ENCODE measurements at regions not wholly inside any gene's neighbourhood (a gene's known extent, or its start where the extent isn't known, plus 50 kb on each side); places are given as distances from the start of the nearest gene placed in this dataset.
"Not testable (repeated sequence)": the region's sequence is repeated elsewhere in the genome, so short reads cannot be mapped to it uniquely, and the experiment has no call there.

DNA sequence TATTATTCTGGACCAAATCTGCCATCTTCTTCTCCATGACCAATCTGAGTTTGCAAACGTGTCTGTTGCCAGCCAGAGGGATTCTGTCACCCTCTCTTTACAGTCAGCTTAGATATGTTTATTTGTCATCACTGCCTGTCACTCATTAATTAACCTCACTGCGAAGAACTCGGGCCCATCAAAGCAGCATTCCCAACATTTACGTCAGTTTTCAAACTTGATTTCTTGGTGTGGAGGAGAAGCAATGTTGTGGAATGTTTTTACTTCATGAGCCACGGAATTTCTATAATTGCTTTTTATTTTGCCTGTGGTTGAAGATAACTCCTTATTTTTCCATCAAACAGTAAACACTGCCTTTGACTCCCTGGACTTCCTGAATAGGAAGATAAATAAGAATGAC is 91.8 kb upstream of the CNKSR3 start:
- no peak for DNase-seq

- DNase-seq = no peak
Observed at GRCh38 chr6:154602708-154603107, 92.2 kb upstream of the CNKSR3 start.

GRCh38 chr6:154604119-154604518 is 93.6 kb upstream of the CNKSR3 start:
- DNase-seq = no peak

DNA sequence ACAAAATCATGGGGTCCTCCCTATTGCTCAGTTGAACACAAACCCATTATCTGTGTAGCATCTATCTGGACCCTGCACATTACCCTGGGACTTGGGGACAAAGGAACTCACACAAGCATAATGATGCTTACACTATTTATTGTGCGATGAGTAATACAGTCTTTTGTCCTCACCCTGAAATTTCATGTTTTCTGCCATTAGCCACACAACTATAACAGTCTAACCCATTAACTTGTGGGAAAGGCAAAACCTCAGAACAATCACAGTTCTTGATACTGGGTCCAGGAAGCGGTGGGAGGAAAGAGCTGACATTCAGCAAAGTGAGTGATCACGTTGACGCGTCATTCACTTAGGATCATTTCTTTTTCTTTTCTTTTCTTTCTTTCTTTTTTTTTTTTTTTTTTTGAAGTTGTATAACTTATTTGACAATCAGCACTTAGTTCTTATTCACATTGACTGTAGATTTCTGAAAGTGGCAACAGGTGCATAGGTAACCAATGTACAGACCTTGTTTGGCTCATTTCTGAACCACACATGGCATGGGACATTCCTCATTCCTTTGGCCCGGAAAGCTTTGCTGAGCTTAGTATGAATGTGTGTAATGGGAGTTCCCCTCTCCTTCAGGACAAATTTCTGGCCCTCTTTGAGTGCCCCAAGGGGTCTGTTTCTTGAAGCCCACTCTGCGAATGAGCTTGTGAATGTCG is 94.8 kb upstream of the CNKSR3 start:
- DNase-seq = no peak

GRCh38 chr6:154605882-154606370 is 95.4 kb upstream of the CNKSR3 start:
- no peak for DNase-seq

DNA sequence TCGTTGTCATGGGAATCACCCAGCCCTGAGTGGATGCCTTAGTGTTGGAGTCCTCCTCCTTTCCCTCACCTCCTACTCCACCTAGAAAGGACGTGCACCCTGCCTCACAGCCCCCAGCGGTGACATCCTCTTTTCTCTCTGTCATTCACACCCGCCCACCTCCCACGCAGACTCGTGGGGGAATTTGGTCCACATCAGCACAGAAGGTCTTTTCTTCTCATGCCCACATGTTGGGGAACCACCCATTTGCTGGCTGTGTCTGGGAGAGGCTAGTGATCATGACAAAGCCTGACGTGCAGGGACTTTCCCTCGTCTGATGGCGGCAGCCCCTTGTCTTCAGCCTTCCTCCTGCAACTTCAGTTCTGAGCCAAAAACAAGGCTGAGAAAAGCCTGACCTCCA is 96.0 kb upstream of the CNKSR3 start:
- no peak for DNase-seq

DNA sequence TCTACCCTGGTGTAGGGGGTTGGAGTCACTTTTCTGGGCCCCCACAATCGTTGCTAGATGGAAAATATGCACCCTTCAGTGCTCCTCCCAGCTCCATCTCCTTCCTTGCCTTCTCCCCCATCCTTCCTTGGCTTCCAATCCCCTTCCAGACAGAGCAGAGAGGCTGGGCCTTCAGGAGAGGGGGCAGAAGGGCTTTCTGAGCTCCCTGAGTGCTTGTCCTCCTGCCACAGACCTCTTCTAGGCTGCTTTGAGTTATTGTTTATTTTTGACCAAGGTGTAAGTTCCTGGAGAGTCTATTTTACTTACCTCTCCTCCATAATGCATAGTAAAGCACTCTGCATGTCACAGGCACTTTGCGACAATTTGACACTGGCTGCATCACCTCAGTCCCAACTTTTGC is 96.4 kb upstream of the CNKSR3 start:
- DNase-seq = no peak

- no peak for DNase-seq
Observed at GRCh38 chr6:154611241-154611640, 100.8 kb upstream of the CNKSR3 start.

DNA sequence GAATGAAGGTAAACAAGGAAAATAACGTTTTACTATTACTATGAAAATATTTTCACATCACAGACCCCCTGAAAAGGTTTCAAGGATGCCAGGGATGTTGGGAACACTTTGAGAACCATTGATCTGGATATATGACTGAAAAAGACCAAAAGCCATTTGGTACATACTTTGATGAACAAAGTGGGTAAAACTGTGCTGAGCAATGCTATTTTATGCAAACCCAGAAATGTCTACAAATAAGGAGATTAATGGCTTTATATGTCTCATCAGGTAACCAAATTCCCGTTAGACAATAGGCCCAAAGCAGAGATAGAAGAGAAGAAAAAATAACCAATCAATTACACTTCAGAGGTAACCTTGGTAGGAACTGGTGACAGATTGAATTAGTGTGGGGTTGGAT is 101.4 kb upstream of the CNKSR3 start:
- DNase-seq = no peak

- peak; percentile 43 for DNase-seq
Observed at GRCh38 chr6:154613137-154613676, 102.7 kb upstream of the CNKSR3 start.

DNA sequence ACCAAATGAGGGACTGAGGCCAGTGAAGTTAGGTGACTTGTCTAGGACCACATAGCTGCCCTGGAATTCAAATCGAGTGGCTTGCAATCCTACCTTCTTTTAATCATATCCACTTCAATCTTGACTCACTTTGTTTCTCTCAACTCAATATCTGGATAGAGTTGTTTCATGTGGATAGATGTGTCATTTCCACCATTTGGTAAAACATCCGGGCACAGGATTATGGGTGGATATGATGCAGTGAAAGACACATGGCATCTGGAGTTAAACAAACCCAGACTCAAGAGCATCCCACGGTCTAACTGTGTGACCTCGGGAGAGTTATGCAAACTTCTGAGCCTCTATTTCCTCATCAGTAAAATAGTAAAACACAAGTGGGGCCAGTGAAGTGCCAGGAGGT is 103.6 kb upstream of the CNKSR3 start:
- DNase-seq = no peak

DNA sequence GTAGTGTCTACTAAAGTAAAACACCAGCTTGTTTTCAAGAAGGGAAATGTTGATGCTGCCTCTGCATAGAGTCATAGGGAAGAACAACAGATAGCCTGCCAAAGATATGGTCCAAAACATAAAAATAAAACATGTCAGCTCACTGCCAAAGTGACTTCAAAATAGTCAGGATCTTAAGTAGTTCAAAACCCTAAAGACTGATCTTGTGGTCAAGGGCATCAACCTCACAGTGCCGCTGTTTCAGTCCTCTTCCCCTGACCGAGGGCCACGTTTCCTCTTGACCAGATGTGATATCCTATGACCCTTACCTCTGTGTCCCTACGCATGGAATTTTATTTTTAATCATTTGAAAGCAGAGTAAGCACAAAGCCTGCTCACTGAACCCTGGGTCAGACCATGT is 104.2 kb upstream of the CNKSR3 start:
- no peak for DNase-seq

DNA sequence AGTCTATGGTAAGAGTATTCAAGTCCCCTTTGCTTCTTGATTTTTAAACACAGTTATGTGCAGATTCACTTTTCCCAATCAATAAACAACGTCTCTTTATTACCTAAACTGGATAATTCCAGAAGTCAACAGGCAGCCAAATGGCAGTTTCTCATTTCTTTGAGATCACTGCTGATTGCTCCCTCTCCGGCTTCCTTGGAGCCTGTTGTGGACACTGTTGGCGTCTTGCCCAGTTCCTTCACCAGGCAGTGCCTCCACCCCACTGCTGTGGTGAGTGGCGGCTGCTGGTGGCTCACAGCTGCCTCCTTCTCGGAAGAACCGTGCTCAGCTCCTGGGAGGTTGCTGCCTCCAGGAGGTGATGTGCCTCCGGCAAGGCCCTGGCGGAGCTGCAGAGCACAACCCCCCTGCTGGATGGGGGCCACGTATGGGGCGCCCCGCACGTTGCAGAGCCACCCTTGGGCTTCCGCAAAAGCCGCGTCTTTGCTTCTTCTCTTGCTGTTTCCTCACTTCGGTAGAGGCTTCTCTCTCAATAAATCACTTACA is 105.1 kb upstream of the CNKSR3 start:
- DNase-seq = peak; percentile 95

DNA sequence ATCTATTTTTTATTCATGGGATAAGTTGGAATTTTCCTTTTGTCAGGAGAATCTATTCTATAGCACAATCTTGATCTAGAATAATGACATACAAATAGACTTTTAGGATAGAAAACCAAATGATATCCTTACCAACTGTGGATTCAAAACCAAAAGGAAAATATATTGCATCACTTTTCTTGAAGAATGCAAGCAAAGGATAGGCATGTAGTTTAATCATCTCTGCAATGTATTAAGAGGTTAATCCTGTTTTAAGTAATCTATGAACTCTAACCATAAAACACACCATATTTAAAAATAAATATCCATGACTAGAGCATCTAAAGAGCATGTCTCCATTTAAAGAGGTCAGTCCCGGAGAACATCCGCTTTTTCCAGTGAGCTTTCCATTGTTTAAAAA is 106.7 kb upstream of the CNKSR3 start:
- DNase-seq = no peak

DNA sequence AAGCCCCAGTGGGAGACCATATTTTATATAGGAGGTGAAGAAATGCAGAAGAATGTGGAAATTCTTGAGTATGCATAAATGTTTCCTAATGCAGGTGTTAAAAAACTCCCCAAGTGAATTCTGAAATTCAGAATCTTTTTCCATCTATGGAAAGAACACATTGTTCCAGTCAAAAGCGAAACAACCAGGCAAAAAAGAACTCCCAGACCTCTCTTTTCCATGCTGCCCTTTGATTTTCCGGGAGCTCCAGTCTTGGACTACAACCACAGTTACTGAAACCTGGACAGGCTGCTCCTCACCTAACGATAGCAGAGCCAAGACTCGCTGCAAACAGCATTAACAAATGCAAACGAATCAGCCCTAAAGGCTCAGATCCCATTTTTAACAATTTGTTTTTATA is 108.7 kb upstream of the CNKSR3 start:
- DNase-seq = no peak

- DNase-seq = no peak
Observed at GRCh38 chr6:154621686-154622085, 111.2 kb upstream of the CNKSR3 start.

GRCh38 chr6:154622618-154623336 is 110.4 kb upstream of the SCAF8 start:
- DNase-seq = no peak

GRCh38 chr6:154623391-154623790 is 109.8 kb upstream of the SCAF8 start:
- no peak for DNase-seq

DNA sequence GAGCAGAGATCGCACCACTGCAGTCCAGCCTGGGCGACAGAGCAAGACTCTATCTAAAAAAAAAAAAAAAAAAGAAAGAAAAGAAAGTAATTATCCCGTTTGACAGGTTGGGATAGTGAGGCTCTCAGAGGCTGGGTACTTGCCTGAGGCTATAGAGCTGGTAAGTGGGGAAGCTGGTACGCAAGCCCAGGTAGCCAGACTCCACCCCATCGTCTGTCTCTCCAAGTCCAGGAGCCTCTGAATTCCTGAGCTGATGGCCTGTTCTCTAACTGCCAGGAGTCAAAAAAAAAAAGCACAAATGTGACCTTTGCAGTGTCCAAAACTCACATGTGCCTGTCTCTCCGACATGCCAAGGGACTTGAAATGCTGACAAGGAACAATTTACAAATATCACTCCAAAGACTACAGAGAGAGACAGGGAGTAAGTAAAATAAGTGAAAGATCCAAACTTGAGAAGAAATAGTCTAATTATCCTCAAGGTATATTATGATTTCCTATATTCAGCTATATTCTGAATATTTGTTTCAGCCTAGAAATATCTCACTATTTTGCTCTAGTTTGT is 109.1 kb upstream of the SCAF8 start:
- DNase-seq = no peak

DNA sequence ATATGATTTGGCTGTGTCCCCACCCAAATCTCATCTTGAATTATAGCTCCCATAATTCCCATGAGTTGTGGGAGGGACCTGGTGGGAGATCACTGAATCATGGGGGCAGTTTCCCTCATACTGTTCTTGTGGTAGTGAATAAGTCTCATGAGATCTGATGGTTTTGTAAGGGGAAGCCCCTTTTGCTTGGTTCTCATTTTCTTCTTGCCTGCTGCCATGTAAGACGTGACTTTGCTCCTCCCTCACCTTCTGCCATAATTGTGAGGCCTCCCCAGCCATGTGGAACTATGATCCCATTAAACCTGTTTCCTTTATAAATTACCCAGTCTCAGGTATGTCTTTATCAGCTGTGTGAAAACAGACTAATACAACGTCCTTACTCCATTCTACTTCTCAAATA is 108.5 kb upstream of the SCAF8 start:
- DNase-seq = not testable (repeated sequence)

DNA sequence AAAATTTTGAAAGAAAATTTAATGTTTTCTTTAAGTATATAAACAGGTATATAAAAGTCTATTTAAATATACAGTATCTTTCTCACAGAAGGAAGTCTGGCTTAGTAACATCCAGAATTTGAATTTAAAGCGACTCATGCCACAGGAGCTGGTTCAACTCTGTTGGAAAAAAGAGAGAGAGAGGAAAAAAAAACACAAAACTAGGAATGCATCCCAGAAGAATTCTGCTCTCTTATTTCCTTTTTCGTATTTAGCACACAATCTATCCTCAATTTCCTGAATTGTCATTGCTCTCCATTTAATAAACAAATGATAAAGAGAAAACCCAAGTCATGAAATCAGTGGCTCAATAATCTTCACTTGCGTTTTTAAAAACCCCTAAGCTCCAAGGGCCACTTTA is 107.5 kb upstream of the SCAF8 start:
- no peak for DNase-seq

- no peak for DNase-seq
Observed at GRCh38 chr6:154629127-154629526, 104.1 kb upstream of the SCAF8 start.

DNA sequence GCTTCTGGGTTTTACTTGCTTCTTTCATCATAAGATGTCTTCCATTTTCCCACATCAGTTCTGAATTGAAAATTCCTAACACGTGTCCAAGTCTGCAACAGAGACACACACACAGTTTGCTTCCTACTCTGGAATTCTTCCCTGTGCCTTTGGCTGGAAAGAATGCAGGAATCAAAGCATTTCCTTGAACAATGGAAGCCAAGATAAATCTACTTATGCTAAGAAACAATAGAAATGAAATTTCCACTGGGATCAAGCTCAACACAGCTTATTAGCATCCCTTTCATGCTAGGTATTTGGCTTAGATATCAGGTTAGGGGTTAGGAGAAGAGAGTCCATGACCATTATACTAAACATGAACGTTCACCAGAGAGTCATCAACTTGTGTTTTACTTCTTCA is 101.1 kb upstream of the SCAF8 start:
- DNase-seq = no peak

GRCh38 chr6:154637392-154637791 is 95.8 kb upstream of the SCAF8 start:
- DNase-seq = no peak

All from NCI-H510A (cell line).